Neural cell (in vitro differentiated cells): ENCODE measurements at regions not wholly inside any gene's neighbourhood (a gene's known extent, or its start where the extent isn't known, plus 50 kb on each side); places are given as distances from the start of the nearest gene placed in this dataset.

Source experiments
- H2AFZ ChIP-seq: fragments of 200-600, 300-800 bp; sonication (generic), shearing (Covaris generic); 2 replicates; pipeline ENCODE4 v1.6.0; 2014; ENCODE audit warnings: low read depth, mild to moderate bottlenecking, antibody characterized with exemption, low read length, moderate library complexity
- H3F3A ChIP-seq: fragments of 200-600 bp; shearing (Covaris generic); 2 replicates; pipeline ENCODE4 v1.6.1; 2016; ENCODE audit warnings: mild to moderate bottlenecking, moderate library complexity, mixed read lengths, antibody characterized with exemption, low read length; ENCODE audit not compliant: insufficient read depth, poor library complexity, severe bottlenecking
- H3K27ac ChIP-seq: fragments of 200-600, 300-800 bp; sonication (generic), shearing (Covaris generic); 2 replicates; pipeline ENCODE4 v1.5.1; 2014; ENCODE audit warnings: mild to moderate bottlenecking, low read length, moderate library complexity
- H3K27me3 ChIP-seq: fragments of 300-800, 200-600 bp; sonication (generic), shearing (Covaris generic); 2 replicates; pipeline ENCODE4 v1.6.0; 2014; ENCODE audit warnings: mild to moderate bottlenecking, low read depth, low read length, moderate library complexity; ENCODE audit not compliant: insufficient read depth
- H3K36me3 ChIP-seq: fragments of 300-800, 200-600 bp; sonication (generic), shearing (Covaris generic); 2 replicates; pipeline ENCODE4 v1.5.1; 2014; ENCODE audit warnings: mild to moderate bottlenecking, antibody characterized with exemption, low read length, moderate library complexity; ENCODE audit not compliant: insufficient read depth
- H3K4me2 ChIP-seq: fragments of 300-800, 200-600 bp; sonication (generic), shearing (Covaris generic); 2 replicates; pipeline ENCODE4 v1.6.0; 2014; ENCODE audit warnings: mild to moderate bottlenecking, low read length
- H3K4me3 ChIP-seq: fragments of 300-800, 200-600 bp; sonication (generic), shearing (Covaris generic); 2 replicates; pipeline ENCODE4 v1.5.1; 2014; ENCODE audit warnings: mild to moderate bottlenecking, low read length, moderate library complexity
- H3K79me2 ChIP-seq: fragments of 200-600 bp; shearing (Covaris generic); replicated peaks from 2 replicates; pipeline ENCODE4 v1.6.0; 2014; ENCODE audit warnings: mild to moderate bottlenecking, low read length, moderate library complexity; ENCODE audit not compliant: insufficient read depth
- H3K9ac ChIP-seq: fragments of 300-800, 200-600 bp; sonication (generic), shearing (Covaris generic); 2 replicates; pipeline ENCODE4 v1.6.1; 2016; ENCODE audit warnings: mild to moderate bottlenecking, low read length, mixed read lengths
- H3K9me2 ChIP-seq: fragments of 200-600 bp; shearing (Covaris generic); 2 replicates; pipeline ENCODE4 v1.6.1; 2016; ENCODE audit warnings: mild to moderate bottlenecking, low read length, mixed read lengths; ENCODE audit not compliant: insufficient read depth
- H3K9me3 ChIP-seq: fragments of 200-600, 300-800 bp; sonication (generic), shearing (Covaris generic); 2 replicates; pipeline ENCODE4 v1.6.1; 2016; ENCODE audit warnings: mild to moderate bottlenecking, mixed run types, low read length, moderate library complexity, mixed read lengths
- H4K20me1 ChIP-seq: fragments of 200-600 bp; shearing (Covaris generic); 2 replicates; pipeline ENCODE4 v1.6.1; 2016; ENCODE audit warnings: mild to moderate bottlenecking, mixed run types; ENCODE audit not compliant: insufficient read depth
- CTCF ChIP-seq: fragments of 450-650 bp; IDR thresholded peaks from 2 replicates; pipeline ENCODE4 v1.5.1; 2014; ENCODE audit warnings: antibody characterized with exemption, mild to moderate bottlenecking, moderate library complexity; ENCODE audit not compliant: poor library complexity, severe bottlenecking
- EP300 ChIP-seq: fragments of 450-650 bp; conservative IDR thresholded peaks from 2 replicates; pipeline ENCODE4 v1.6.1; 2014; ENCODE audit warnings: antibody characterized with exemption, mild to moderate bottlenecking, moderate library complexity; ENCODE audit not compliant: poor library complexity, severe bottlenecking
- EZH2 ChIP-seq: fragments of 200-600, 300-800 bp; shearing (Covaris generic), sonication (generic); IDR thresholded peaks from 2 replicates; pipeline ENCODE4 v1.6.1; 2014; ENCODE audit warnings: antibody characterized with exemption, low read length, borderline replicate concordance, mild to moderate bottlenecking; ENCODE audit not compliant: insufficient read depth, poor library complexity, severe bottlenecking
- MXI1 ChIP-seq: fragments of 450-650 bp; conservative IDR thresholded peaks from 2 replicates; pipeline ENCODE4 v1.6.1; 2014; ENCODE audit warnings: antibody characterized with exemption, mild to moderate bottlenecking; ENCODE audit not compliant: poor library complexity, severe bottlenecking
- POLR2AphosphoS5 ChIP-seq: IDR thresholded peaks from 2 replicates; pipeline ENCODE4 v1.6.1; 2012
- RAD21 ChIP-seq: fragments of 450-650 bp; conservative IDR thresholded peaks from 2 replicates; pipeline ENCODE4 v1.6.1; 2014; ENCODE audit warnings: antibody characterized with exemption, mild to moderate bottlenecking, moderate library complexity
- REST ChIP-seq: IDR thresholded peaks from 2 replicates; pipeline ENCODE4 v1.6.1; 2012; ENCODE audit warnings: borderline replicate concordance
- SMC3 ChIP-seq: fragments of 450-650 bp; conservative IDR thresholded peaks from 2 replicates; pipeline ENCODE4 v1.6.1; 2014; ENCODE audit warnings: antibody characterized with exemption, mild to moderate bottlenecking, moderate library complexity; ENCODE audit not compliant: poor library complexity
- TAF1 ChIP-seq: IDR thresholded peaks from 2 replicates; pipeline ENCODE4 v1.6.1; 2012; ENCODE audit warnings: low read depth

GRCh38 chr6:169862892-169863525, 111.6 kb downstream of the ERMARD start:
- Histone ChIP-seq H3K4me2 (no peak overlapping the region), H3K9me3 (no peaks in the 10 kb centered on the region), H3K4me3 (no peak overlapping the region), H3K9ac (no peak overlapping the region), H2AFZ (no peak overlapping the region), H3K9me2 (no peaks in the 10 kb centered on the region), H3K36me3 (no peaks in the 10 kb centered on the region), H3K27me3 (no peaks in the 10 kb centered on the region), H3K27ac (no peak overlapping the region), H3F3A (no peaks in the 10 kb centered on the region), H4K20me1 (no peaks in the 10 kb centered on the region), H3K79me2 (no peaks in the 10 kb centered on the region)
- TF ChIP-seq SMC3, result no peak
- no peak for TF ChIP-seq TAF1
- no peak for TF ChIP-seq POLR2AphosphoS5
- no peak for TF ChIP-seq CTCF
- no peak for TF ChIP-seq EZH2

GRCh38 chr6:169862043-169862891, 110.8 kb downstream of the ERMARD start:
- no peaks in the 10 kb centered on the region for H3K9me2 ChIP-seq
- no peaks in the 10 kb centered on the region for H3K36me3 ChIP-seq
- TF ChIP-seq EP300, result no peak
- no peak for TF ChIP-seq POLR2AphosphoS5
- no peak for TF ChIP-seq MXI1
- TF ChIP-seq CTCF, result no peak
- no peak for TF ChIP-seq REST
- TF ChIP-seq RAD21, result no peak
- no peak for TF ChIP-seq SMC3
- no peak for TF ChIP-seq TAF1
- TF ChIP-seq EZH2, result no peak
- H3F3A ChIP-seq, result no peaks in the 10 kb centered on the region
- no peaks in the 10 kb centered on the region for H3K9me3 ChIP-seq
- no peak overlapping the region for H3K4me3 ChIP-seq
- H3K27me3 ChIP-seq, result no peaks in the 10 kb centered on the region
- no peaks in the 10 kb centered on the region for H3K79me2 ChIP-seq
- H3K4me2 ChIP-seq, result no peak overlapping the region
- no peaks in the 10 kb centered on the region for H4K20me1 ChIP-seq
- no peak overlapping the region for H2AFZ ChIP-seq
- no peak overlapping the region for H3K27ac ChIP-seq
- H3K9ac ChIP-seq, result no peak overlapping the region
